ENCODE measurements at regions not wholly inside any gene's neighbourhood (a gene's known extent, or its start where the extent isn't known, plus 50 kb on each side); places are given as distances from the start of the nearest gene placed in this dataset.

DNA sequence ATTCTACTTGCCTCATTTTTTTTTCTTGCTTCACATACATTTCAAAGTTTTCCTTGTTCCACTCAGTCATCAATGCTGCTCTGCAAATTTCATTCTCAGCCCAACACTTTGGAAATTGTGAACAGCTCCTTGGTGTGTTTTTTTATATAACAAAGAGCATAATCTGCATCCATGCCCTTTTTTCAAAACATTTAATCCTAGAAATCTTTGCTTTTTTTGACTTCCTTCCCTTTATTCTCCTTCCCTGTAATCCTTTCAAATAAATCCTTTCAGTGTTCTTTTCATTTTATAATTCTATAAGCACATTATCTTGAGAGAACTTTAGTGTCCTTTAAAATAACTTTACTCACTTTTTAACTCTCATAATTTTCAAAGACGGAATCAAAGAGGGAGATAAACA lies 1150.8 kb downstream of the SI start:
- no peak for ATAC-seq (ENCODE audit: insufficient number of reproducible peaks, low FRiP score, low read depth)

DNA sequence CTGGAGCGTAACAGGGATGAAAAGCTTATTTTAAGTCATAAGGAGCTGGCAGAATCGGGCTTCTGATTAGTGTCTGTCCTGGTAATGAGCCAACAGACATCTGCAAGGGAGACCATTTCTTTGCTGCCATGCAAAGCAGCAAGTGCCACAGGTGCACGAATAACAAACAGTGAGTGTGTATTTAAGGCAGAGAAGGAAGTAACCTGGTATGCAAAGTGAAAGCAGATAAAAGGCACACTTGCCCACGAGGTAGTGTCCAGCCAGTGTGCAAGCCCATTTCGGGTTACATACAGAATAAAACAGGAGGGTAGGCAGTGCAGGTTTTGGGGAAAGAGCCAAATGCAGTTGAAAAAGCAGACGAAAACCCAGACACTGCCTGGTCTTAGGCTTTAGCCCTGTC lies 1153.7 kb downstream of the SI start:
- TF ChIP-seq, protein P1, sequence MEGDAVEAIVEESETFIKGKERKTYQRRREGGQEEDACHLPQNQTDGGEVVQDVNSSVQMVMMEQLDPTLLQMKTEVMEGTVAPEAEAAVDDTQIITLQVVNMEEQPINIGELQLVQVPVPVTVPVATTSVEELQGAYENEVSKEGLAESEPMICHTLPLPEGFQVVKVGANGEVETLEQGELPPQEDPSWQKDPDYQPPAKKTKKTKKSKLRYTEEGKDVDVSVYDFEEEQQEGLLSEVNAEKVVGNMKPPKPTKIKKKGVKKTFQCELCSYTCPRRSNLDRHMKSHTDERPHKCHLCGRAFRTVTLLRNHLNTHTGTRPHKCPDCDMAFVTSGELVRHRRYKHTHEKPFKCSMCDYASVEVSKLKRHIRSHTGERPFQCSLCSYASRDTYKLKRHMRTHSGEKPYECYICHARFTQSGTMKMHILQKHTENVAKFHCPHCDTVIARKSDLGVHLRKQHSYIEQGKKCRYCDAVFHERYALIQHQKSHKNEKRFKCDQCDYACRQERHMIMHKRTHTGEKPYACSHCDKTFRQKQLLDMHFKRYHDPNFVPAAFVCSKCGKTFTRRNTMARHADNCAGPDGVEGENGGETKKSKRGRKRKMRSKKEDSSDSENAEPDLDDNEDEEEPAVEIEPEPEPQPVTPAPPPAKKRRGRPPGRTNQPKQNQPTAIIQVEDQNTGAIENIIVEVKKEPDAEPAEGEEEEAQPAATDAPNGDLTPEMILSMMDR (IDR thresholded peaks at IDR 0.05) = no peak
- H3K36me3 ChIP-seq = no peaks in the 10 kb centered on the region
- ATAC-seq (ENCODE audit: insufficient number of reproducible peaks, low FRiP score, low read depth) = no peak
- H3K27me3 ChIP-seq (replicated peaks; ENCODE audit: insufficient read depth) = no peaks in the 10 kb centered on the region
- H3K27ac ChIP-seq = no peak overlapping the region
- no peak overlapping the region for H3K4me3 ChIP-seq
- no peaks in the 10 kb centered on the region for H3K4me1 ChIP-seq (ENCODE audit: control insufficient read depth in 1 of 2, low read depth in 2 of 2)
- no peaks in the 10 kb centered on the region for H3K9me3 ChIP-seq
- DNase-seq (ENCODE audit: low spot score) = no peak

More for the DNA sequence above, 1150.8 kb downstream of the SI start:
- no peaks in the 10 kb centered on the region for H3K4me1 ChIP-seq (ENCODE audit: control insufficient read depth in 1 of 2, low read depth in 2 of 2)
- no peak overlapping the region for H3K27ac ChIP-seq
- TF ChIP-seq, protein P1 (IDR thresholded peaks at IDR 0.05) = no peak
- no peak overlapping the region for H3K4me3 ChIP-seq
- H3K36me3 ChIP-seq = no peaks in the 10 kb centered on the region
- H3K27me3 ChIP-seq (replicated peaks; ENCODE audit: insufficient read depth) = no peaks in the 10 kb centered on the region
- no peak for DNase-seq (ENCODE audit: low spot score)
- no peaks in the 10 kb centered on the region for H3K9me3 ChIP-seq

DNA sequence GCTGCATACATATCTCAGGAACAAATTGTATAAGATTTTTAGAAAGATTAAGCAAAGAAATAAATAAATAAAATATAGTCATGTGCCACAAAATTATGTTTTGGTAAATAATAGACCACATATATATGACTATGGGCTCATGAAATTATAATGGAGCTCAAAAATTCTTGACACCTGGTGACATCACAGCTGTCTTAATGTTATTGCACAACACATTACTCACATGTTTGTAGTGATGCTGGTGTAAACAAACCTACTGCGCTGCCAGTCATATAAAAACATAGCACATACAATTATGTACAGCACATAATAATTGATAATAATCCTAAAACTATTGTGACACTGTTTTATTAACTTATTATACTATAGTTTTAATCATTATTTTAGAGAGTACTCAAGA lies 1159.1 kb downstream of the SI start:
- TF ChIP-seq, protein P1 (IDR thresholded peaks at IDR 0.05) = no peak
- Histone ChIP-seq H3K9me3 (no peaks in the 10 kb centered on the region), H3K36me3 (no peaks in the 10 kb centered on the region), H3K27ac (no peak overlapping the region), H3K4me1 (ENCODE audit: control insufficient read depth in 1 of 2, low read depth in 2 of 2) (no peaks in the 10 kb centered on the region), H3K27me3 (replicated peaks; ENCODE audit: insufficient read depth) (no peaks in the 10 kb centered on the region), H3K4me3 (no peak overlapping the region)
- ATAC-seq (ENCODE audit: insufficient number of reproducible peaks, low FRiP score, low read depth) (no peak), DNase-seq (ENCODE audit: low spot score) (no peak)

DNA sequence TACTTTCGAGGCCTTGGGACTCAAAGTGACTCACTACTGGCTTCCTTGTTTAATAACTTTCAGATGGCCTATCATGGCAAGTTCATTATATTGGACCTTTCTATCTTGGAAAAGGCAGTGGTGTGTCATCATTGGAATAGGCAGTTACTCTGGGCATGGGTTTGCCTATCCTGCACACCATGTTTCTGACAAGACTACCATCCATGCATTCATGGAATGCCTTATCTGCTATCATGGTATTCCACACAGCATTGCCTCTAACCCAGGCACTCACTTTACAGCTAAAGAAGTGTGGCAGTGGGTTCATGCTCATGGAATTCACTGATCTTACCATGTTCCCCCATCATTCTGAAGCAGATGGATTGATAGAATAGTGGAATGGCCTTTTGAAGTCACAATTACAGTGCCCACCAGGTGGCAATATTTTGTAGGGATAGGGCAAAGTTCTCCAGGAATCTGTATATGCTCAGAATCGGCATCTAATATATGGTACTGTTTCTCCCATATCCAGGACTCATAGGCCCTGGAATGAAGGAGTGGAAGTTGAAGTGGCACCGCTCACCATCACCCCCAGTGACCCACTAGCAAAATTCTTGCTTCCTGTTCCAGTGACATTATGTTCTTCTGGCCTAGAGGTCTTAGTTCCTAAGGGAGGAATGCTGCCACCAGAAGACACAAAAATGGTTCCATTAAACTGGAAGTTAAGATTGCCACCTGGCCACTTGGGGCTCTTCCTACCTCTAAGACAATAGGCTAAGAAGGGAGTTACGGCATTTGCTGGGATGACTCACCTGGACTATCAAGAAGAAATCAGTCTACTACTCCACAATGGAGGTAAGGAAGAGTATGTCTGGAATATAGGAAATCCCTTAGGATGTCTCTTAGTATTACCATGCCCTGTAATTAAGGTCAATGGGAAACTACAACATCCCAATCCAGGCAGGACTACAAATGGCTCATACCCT lies 1161.4 kb downstream of the SI start:
- no peaks in the 10 kb centered on the region for H3K4me1 ChIP-seq (ENCODE audit: control insufficient read depth in 1 of 2, low read depth in 2 of 2)
- TF ChIP-seq, protein P1 (IDR thresholded peaks at IDR 0.05) = no peak
- no peak overlapping the region for H3K4me3 ChIP-seq
- H3K9me3 ChIP-seq = no peaks in the 10 kb centered on the region
- DNase-seq (ENCODE audit: low spot score) = no peak
- no peak for ATAC-seq (ENCODE audit: insufficient number of reproducible peaks, low FRiP score, low read depth)
- no peaks in the 10 kb centered on the region for H3K27me3 ChIP-seq (replicated peaks; ENCODE audit: insufficient read depth)
- H3K36me3 ChIP-seq = no peaks in the 10 kb centered on the region
- H3K27ac ChIP-seq = no peak overlapping the region

DNA sequence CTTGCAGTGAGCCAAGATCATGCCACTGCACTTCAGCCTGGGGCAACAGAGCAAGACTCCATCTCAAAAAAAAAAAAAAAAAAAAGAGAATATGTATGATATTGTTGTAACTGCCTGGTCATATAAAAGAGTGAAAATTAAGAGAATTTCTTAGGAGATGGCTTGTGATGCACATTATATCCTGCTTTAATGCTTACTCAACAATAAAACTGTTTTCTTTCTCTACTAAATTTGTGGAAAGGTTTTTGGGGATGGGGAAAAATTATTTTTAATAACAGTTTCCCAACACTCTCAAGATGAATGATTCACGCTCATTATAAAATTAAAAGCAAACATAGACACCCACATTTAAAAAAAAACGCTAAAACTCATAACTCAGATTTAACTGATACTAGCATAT lies 1163.0 kb downstream of the SI start:
- Histone ChIP-seq H3K4me3 (no peak overlapping the region), H3K36me3 (no peaks in the 10 kb centered on the region), H3K27me3 (replicated peaks; ENCODE audit: insufficient read depth) (no peaks in the 10 kb centered on the region), H3K9me3 (no peaks in the 10 kb centered on the region), H3K4me1 (ENCODE audit: control insufficient read depth in 1 of 2, low read depth in 2 of 2) (no peaks in the 10 kb centered on the region), H3K27ac (no peak overlapping the region)
- ATAC-seq (ENCODE audit: insufficient number of reproducible peaks, low FRiP score, low read depth) (no peak), DNase-seq (ENCODE audit: low spot score) (no peak)
- TF ChIP-seq, protein P1 (IDR thresholded peaks at IDR 0.05) = no peak

All from thoracic aorta (tissue), 2 donors.